GM18868 (cell line): ENCODE measurements at regions not wholly inside any gene's neighbourhood (a gene's known extent, or its start where the extent isn't known, plus 50 kb on each side); places are given as distances from the start of the nearest gene placed in this dataset.

Experiments used
- ATAC-seq: cut with Tn5 transposase; IDR thresholded peaks from one replicate; pipeline ENCODE4 v1.9.1; 2021; ENCODE audit warnings: mild to moderate bottlenecking, moderate library complexity; ENCODE audit not compliant: unreplicated experiment

DNA sequence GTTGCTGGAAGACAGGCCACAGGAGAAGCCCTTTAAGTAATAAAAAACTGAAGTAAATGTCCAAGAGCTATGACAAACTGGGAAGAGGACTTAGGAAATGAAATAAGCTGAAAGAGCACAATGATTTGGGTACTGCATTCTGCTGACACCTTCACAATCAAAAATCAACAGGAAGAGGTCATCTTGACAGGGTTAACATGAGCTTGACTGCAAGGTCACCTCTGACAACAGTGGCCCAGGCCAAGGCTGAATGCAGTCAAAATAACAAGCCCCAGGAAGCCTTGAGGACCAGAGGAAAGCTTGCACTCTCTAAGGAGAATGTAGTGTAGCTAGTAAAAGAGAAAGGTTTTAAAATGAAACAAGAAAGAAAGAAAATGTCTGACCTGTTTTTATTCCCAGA, 179.3 kb downstream of the SEC16B start:
- no peak for ATAC-seq

- ATAC-seq, result no peak
Measured at GRCh38 chr1:177789956-177790355, 179.9 kb downstream of the SEC16B start.

- ATAC-seq, result no peak
Measured at GRCh38 chr1:177786176-177786745, 183.6 kb downstream of the SEC16B start.

DNA sequence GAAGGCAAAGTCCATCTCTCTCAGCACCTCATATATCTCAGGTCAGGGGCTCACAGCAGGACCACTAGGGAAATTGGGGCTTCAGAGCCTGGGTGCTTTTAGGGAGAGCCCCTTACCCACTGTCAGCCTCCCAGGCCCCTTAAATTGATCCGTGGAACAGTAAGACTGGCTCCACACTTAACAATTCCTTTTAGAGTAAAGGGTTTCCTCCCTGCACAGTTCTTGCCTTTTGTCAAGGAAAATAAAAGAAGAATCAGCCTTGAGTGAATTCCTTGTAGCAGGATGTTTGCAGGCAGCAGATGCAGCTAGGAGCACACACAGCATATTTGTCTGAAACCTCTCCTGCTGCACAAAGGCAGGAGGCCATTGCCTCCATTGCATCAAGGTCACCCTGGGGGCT, 184.9 kb downstream of the SEC16B start:
- ATAC-seq, result no peak

DNA sequence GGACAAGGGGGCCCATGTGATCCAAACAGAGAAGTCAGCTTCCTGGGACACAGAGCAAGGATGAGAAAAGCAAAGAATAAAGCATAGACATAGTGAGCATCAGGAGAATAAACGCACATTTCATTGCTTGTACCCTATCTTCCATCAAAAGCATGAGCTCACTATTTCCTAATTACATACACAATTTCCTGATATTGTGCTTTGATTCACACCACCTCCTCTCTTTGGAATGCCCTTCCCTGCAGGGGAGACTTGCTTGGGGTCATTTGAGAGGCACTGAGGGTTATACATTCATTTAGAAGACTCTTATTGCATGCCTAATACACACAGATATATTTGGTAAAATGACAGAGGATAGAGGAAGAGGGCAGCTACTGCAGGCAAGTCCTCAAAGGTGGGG, 185.4 kb downstream of the SEC16B start:
- no peak for ATAC-seq

GRCh38 chr1:177783051-177783450, 186.8 kb downstream of the SEC16B start:
- no peak for ATAC-seq

DNA sequence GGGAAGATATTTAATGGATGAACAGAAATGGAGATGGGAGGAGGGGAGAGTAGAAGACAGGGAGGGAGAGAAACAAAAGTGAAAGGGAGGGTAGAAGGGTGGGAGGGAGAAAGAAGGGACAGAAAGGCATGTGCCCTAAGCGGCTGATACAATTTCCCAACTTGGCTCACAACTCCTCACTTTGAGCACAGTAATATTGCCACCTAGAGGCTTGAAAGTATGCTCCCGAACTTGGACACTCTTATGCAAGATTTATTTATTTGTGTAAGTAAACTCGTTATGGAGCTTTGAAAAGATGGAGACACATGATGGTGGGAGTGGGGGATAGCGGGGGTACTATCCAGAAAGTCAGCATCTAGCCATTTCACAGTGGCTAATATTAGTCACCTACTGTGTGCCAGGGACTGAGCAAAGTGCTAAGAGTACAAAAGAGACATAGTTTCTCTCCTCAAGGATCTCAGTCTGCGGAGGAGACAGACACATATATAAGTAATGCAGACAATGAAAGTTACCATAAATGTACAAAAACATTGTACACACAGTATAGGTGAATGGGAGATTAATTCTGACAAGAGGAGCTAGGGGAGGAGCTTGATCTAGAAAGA, 189.7 kb downstream of the SEC16B start:
- peak; percentile 74 for ATAC-seq

GRCh38 chr1:177779166-177779965, 190.5 kb downstream of the SEC16B start:
- ATAC-seq, result no peak

DNA sequence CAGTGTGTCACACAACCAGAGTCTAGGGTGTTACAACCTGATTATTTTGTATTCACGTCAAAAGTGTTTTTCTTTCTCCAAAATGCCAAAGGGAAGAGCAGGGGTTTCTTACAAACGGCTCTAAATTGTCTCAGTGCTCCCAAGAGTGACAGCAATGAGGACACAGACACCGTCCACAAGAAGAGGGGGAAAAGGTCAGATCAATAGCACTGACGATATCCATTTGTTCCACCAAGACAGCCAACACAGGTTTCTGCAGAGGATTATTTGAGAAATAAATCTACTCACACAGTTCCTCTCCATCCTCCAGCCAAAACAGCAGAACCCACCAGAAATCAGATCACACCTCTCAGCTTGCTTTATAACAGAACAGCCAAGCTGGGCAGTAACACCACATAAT, 193.9 kb downstream of the SEC16B start:
- no peak for ATAC-seq

DNA sequence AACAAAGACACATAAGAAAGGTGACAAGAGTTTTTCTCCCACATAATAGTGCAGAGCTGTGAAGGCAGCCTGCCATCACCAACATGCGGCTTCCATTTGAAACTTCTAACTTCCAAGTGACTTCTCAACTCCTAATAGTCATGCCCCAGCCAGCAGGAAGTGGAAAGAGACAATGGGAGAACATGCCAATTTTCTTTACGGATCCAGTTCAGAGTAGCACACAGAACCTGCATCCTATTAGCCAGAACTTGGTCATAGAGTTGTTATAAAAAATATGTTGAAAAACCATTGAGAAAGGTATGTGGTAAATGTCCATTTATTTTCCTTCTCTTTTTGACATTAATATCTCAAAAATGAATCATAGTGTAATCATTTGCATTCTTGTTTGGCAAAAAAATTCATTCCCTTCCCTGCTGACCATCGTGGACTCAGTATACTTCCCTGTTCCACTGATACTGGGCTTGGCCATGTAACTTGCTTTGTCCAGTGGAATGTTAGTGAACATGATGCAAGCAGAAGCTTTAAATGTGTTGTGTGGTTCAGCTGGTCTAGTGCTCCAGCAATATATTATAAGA, 197.4 kb downstream of the SEC16B start:
- no peak for ATAC-seq

- ATAC-seq, result no peak
Measured at GRCh38 chr1:177771688-177772087, 198.2 kb downstream of the SEC16B start.

GRCh38 chr1:177770096-177770495, 199.8 kb downstream of the SEC16B start:
- no peak for ATAC-seq

DNA sequence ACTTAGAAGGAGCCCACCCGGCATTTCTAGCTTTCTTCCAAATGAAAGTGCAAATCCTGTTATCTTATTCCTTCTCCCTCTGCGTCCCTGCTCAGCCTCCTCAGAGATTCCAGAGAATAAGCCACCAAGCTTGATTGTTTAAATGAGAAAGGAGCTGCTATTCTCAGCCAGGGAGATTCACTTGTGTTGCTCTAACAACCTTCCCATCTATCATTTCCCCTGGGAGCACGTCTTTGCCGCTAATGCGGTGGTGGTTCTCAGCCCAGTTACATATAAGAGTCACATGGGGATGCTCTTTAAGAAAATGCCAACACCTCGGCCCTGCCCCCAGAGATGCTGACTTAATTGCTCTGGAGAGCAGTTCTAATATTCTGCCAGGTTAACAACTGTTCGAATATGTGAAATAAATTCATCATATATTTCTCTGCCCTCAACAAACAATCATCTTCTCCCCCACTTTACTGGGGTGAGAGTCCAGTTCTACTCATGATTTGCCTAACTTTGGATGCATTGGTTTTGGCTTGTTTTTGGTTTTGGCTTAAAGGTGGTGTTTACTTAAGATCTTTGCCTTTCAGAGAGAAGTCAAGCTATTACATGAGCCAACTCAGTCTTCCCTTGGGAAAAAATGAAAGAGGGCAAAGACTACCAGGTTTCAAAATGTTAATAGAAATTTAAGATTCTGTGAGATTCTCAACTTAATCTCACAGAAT, 213.9 kb downstream of the SEC16B start:
- no peak for ATAC-seq

GRCh38 chr1:177754603-177755002, 215.3 kb downstream of the SEC16B start:
- ATAC-seq, result no peak

- no peak for ATAC-seq
Measured at GRCh38 chr1:177753655-177754054, 216.2 kb downstream of the SEC16B start.

DNA sequence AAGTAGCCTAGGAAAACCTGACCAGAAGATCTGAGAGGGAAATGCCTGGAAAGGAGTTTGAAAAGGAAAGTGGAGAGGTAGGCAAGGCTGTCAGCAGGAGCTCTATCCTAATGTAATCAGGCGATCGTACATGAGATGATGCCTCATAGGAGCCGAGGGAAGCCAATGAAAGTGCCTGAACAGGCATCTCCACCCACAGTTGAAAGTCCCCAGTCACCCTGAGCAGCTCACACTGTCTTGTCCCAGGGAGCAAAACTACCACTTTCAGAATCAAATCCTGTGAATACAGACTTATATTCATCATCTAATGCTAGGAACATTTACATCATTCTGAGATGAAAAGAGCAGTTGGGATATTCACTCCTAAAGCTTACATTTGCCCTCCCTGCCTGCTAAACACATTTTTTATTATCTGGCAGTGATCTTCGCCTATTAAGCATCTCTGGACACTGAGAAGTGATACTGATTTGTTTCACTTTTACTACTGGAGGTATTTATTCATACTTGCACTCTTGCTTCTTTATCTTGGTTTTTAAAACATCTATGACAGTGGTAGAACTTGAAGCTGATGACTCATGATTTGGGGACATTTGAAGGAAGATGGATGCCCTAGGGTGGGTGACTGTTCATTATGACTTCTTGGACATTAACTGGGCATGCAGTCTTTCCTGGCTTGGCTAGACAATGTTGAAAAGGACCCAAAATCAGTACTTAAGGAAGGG, 221.6 kb downstream of the SEC16B start:
- no peak for ATAC-seq

DNA sequence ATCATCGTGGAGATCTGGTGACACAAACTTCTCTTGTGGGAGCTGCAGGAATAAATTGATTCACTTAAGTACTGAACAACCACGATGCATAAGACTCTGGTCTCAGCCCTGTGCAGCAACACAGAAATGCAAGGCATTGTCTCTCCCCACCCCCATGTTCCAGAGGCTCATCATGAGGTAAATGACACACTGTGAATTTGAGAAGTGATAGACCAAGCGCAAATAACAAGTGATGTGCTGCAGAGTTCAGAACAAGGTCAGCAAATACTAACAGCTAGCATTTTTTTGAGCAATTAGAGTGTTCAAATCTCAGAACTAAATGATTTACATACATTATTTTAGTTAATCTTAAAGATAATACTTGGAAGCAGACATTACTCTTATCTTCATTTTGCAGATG, 223.7 kb downstream of the SEC16B start:
- no peak for ATAC-seq

GRCh38 chr1:177744906-177745305, 225.0 kb downstream of the SEC16B start:
- ATAC-seq, result no peak

DNA sequence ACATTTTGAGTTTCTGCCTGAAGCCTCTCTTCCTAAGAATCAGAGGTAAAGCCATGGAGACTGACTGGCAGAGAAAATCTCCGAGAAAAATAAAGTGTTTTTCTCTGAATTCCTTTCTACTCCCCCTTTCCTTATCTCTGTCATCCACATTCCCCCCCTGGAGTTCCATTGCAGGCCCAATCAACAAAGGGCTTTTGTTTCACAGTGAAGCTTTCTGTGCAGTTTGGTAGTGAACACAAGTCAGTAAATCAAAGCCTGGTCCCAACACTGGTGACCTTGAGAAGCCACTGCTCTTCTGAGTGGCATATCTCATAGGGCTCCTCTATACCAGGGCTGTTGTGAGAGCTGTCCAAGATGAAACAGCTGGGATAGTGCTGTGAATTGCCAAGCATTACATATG, 228.4 kb downstream of the SEC16B start:
- ATAC-seq, result no peak

- ATAC-seq, result no peak
Measured at GRCh38 chr1:177739780-177740179, 230.1 kb downstream of the SEC16B start.

DNA sequence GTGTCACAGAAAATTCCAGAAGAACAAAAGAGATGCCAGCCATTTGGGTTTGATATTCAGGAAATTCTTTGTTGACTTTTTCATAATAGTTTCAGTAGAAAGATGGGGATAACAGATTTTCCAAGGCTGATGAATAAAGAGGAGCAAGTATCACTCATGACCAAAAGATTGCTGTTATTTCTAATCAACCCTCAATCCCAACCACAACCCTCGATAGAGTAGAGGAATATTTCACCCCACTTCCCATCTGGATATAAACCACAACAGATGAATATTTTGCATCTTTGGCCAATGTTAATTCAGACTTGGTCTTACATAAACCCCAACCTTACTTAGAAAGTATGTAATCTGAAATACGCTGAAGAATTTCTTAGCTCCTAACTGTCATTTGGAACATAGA, 232.4 kb downstream of the SEC16B start:
- no peak for ATAC-seq
